HG02571 (cell line): ENCODE measurements at regions not wholly inside any gene's neighbourhood (a gene's known extent, or its start where the extent isn't known, plus 50 kb on each side); places are given as distances from the start of the nearest gene placed in this dataset.

ENCODE experiments used
- ATAC-seq: cut with Tn5 transposase; IDR thresholded peaks from one replicate; pipeline ENCODE4 v1.9.1; 2021; ENCODE audit warnings: mild to moderate bottlenecking, moderate library complexity; ENCODE audit not compliant: unreplicated experiment

GRCh38 chr11:131228378-131228777, 142.0 kb upstream of the NTM start:
- no peak for ATAC-seq

GRCh38 chr11:131229221-131229620, 141.2 kb upstream of the NTM start:
- no peak for ATAC-seq

- ATAC-seq: no peak
These were observed 139.0 kb upstream of the NTM start for GRCh38 chr11:131231317-131231940.

GRCh38 chr11:131232261-131232660, 138.2 kb upstream of the NTM start:
- no peak for ATAC-seq

- no peak for ATAC-seq
These were observed 136.2 kb upstream of the NTM start for GRCh38 chr11:131234221-131234620.

GRCh38 chr11:131235328-131236298, 134.8 kb upstream of the NTM start:
- ATAC-seq: no peak

- ATAC-seq: no peak
These were observed 130.0 kb upstream of the NTM start for GRCh38 chr11:131240421-131240820.

- ATAC-seq: no peak
These were observed 127.9 kb upstream of the NTM start for GRCh38 chr11:131242476-131243000.

- no peak for ATAC-seq
These were observed 124.3 kb upstream of the NTM start for GRCh38 chr11:131246156-131246555.

- ATAC-seq: no peak
These were observed 123.8 kb upstream of the NTM start for GRCh38 chr11:131246663-131247062.

- no peak for ATAC-seq
These were observed 121.8 kb upstream of the NTM start for GRCh38 chr11:131248588-131248987.

GRCh38 chr11:131253142-131253655, 117.2 kb upstream of the NTM start:
- no peak for ATAC-seq

- ATAC-seq: no peak
These were observed 116.7 kb upstream of the NTM start for GRCh38 chr11:131253656-131254151.

- ATAC-seq: no peak
These were observed 116.2 kb upstream of the NTM start for GRCh38 chr11:131254254-131254653.

- no peak for ATAC-seq
These were observed 96.2 kb upstream of the NTM start for GRCh38 chr11:131274233-131274632.

GRCh38 chr11:131275580-131275979, 94.8 kb upstream of the NTM start:
- no peak for ATAC-seq

- ATAC-seq: no peak
These were observed 91.9 kb upstream of the NTM start for GRCh38 chr11:131278472-131278871.

- ATAC-seq: no peak
These were observed 90.6 kb upstream of the NTM start for GRCh38 chr11:131279654-131280384.

GRCh38 chr11:131281316-131281715, 89.1 kb upstream of the NTM start:
- ATAC-seq: no peak

GRCh38 chr11:131284041-131284440, 86.4 kb upstream of the NTM start:
- no peak for ATAC-seq
